ENCODE measurements at regions not wholly inside any gene's neighbourhood (a gene's known extent, or its start where the extent isn't known, plus 50 kb on each side); places are given as distances from the start of the nearest gene placed in this dataset.

DNA sequence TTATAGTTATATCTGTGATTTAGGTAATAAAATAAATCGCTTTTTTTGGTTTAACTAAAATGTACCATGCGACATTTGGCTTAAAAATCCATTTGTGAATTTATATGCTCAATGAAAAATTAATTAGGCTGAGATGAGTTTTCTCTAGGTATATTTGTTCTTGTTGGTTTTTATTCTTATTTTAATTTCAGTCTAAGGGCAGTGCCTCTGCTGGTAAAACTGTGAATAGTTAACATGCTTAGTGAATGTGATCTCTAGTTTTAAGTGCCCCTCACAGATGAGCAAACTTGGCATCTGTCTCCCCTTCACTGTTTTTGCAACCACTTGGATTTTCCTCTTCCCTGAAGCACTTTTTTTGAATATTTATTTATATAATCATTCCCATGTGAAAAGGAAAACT lies 822.7 kb downstream of the GRIK2 start:
- H3K4me1 Mint-ChIP-seq = no peaks in the 10 kb centered on the region
- H3K4me3 Mint-ChIP-seq = no peak overlapping the region
- ATAC-seq (no peak), DNase-seq (no peak)
- H3K27ac Mint-ChIP-seq = no peak overlapping the region
- POLR2A ChIA-PET = no interaction called here
- peaks cover 6% of the 10 kb centered on the region for H3K9me3 Mint-ChIP-seq (ENCODE audit: low read depth)
- no peaks in the 10 kb centered on the region for H3K27me3 Mint-ChIP-seq
- H3K36me3 Mint-ChIP-seq (ENCODE audit: low read depth) = no peaks in the 10 kb centered on the region
- intact Hi-C loops (cut with DNase I, micrococcal nuclease) = no loop called here
- CTCF ChIA-PET = interaction anchor here (1.4 kb wide), 1 partner anchor 11 kb away, joined by 3 read pairs; no protein-coding TSS in a partner anchor

DNA sequence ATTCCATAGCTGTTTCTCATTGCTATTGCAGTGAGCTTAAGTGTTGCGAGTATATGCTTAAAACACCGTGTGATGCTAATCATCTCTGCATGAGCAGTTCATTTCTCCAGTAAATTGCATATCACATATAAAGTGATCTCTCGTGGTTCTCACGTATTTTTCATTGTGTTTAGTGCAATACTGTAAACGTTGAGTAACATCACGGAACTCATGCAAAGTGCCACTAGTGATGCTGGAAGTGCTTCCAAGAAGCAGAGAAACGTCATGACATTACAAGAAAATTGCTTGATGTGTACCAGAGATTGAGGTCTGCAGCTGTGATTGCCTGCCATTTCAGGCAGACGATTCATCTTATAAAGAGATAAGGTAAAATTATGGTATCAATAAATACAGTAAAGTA lies 830.4 kb downstream of the GRIK2 start:
- H3K27ac Mint-ChIP-seq = no peak overlapping the region
- H3K9me3 Mint-ChIP-seq (ENCODE audit: low read depth) = peaks cover 2% of the 10 kb centered on the region
- intact Hi-C loops (cut with DNase I, micrococcal nuclease) = no loop called here
- H3K36me3 Mint-ChIP-seq (ENCODE audit: low read depth) = no peaks in the 10 kb centered on the region
- ChIA-PET POLR2A (no interaction called here), CTCF (no interaction called here)
- no peaks in the 10 kb centered on the region for H3K27me3 Mint-ChIP-seq
- no peak for DNase-seq
- ATAC-seq = no peak
- H3K4me3 Mint-ChIP-seq = no peak overlapping the region
- H3K4me1 Mint-ChIP-seq = no peaks in the 10 kb centered on the region

DNA sequence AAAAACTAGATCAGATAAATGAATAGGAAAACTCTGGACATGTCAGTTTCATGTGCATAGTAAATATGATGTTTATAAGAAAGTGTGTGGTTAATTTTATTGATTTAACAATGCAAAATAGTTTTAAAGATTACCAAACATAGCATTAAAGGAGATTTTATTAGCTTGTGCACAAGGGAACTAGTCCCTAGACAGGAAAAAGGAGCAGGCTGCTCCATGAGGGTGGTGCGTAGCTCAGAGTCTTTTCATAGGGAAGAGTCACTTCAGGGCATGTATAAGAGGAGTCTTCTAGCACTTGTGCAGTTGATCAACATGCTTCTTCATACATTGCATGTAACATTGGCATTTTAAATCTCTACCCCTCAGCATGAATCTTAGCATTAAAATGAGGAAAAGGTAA lies 835.8 kb downstream of the GRIK2 start:
- H3K4me3 Mint-ChIP-seq = no peak overlapping the region
- no peaks in the 10 kb centered on the region for H3K4me1 Mint-ChIP-seq
- H3K36me3 Mint-ChIP-seq (ENCODE audit: low read depth) = no peaks in the 10 kb centered on the region
- no peak for DNase-seq
- CTCF ChIA-PET = no interaction called here
- H3K27me3 Mint-ChIP-seq = no peaks in the 10 kb centered on the region
- intact Hi-C loops (cut with DNase I, micrococcal nuclease) = no loop called here
- H3K27ac Mint-ChIP-seq = no peak overlapping the region
- POLR2A ChIA-PET = no interaction called here
- no peak for ATAC-seq
- H3K9me3 Mint-ChIP-seq (ENCODE audit: low read depth) = peaks cover under 1% of the 10 kb centered on the region
